A549 (cell line): ENCODE measurements at regions not wholly inside any gene's neighbourhood (a gene's known extent, or its start where the extent isn't known, plus 50 kb on each side); places are given as distances from the start of the nearest gene placed in this dataset.

Experiments
- BHLHE40 ChIP-seq: IDR thresholded peaks from 2 replicates; pipeline ENCODE4 v1.6.1; 2012; ENCODE audit warnings: low read depth, low read length, inconsistent platforms
- CHD2 ChIP-seq: fragments of 150-350 bp; IDR thresholded peaks from 2 replicates; pipeline ENCODE4 v1.6.1; 2014; ENCODE audit warnings: low read length; ENCODE audit not compliant: partially characterized antibody
- CTCF ChIP-seq: fragments of >200 bp; sonication (Bioruptor Twin); formaldehyde crosslinking; IDR thresholded peaks from 3 replicates; pipeline ENCODE4 v1.5.1; 2016
- EHMT2 ChIP-seq: fragments of 200-600 bp; sonication (generic); IDR thresholded peaks from 2 replicates; pipeline ENCODE4 v1.6.1; 2016; ENCODE audit warnings: antibody characterized with exemption, low read depth, mild to moderate bottlenecking, moderate library complexity
- EP300 ChIP-seq, 2 experiments: fragments of >200 bp; sonication (Bioruptor Twin); formaldehyde crosslinking; IDR thresholded peaks; 2 replicates in 1 of 2; 3 replicates in 1 of 2; pipeline ENCODE4 v1.6.1; 2016 to 2017
- HES2 ChIP-seq: fragments of >200 bp; sonication (Bioruptor Twin); formaldehyde crosslinking; IDR thresholded peaks from 2 replicates; pipeline ENCODE4 v1.6.1; 2016
- MYC ChIP-seq: IDR thresholded peaks from 2 replicates; pipeline ENCODE4 v1.6.1; 2012; ENCODE audit warnings: mild to moderate bottlenecking, inconsistent platforms, low read length, improper control_type of control experiment, borderline replicate concordance
- NR3C1 ChIP-seq: fragments of >200 bp; sonication (Bioruptor Twin); formaldehyde crosslinking; IDR thresholded peaks from 3 replicates; pipeline ENCODE4 v1.6.1; 2017
- POLR2A ChIP-seq: IDR thresholded peaks from 2 replicates; pipeline ENCODE4 v1.6.1; 2012; ENCODE audit warnings: mild to moderate bottlenecking, low read length
- POLR2AphosphoS2 ChIP-seq: conservative IDR thresholded peaks from 2 replicates; pipeline ENCODE4 v1.6.1; 2012; ENCODE audit warnings: low read length, improper control_type of control experiment, inconsistent platforms
- RAD21 ChIP-seq, 2 experiments: fragments of >200 bp in 1 of 2; sonication (Bioruptor Twin) in 1 of 2; formaldehyde crosslinking in 1 of 2; IDR thresholded peaks in 1 of 2; conservative IDR thresholded peaks in 1 of 2; 2 replicates in 1 of 2; 3 replicates in 1 of 2; pipeline ENCODE4 v1.6.1; 2012 to 2018; ENCODE audit warnings: inconsistent platforms in 1 of 2
- ZNF302 ChIP-seq: fragments of 250-450 bp; sonication (Bioruptor Pico); IDR thresholded peaks from 2 replicates; pipeline ENCODE4 v1.9.0; 2021; ENCODE audit warnings: inconsistent platforms, mild to moderate bottlenecking, moderate library complexity

DNA sequence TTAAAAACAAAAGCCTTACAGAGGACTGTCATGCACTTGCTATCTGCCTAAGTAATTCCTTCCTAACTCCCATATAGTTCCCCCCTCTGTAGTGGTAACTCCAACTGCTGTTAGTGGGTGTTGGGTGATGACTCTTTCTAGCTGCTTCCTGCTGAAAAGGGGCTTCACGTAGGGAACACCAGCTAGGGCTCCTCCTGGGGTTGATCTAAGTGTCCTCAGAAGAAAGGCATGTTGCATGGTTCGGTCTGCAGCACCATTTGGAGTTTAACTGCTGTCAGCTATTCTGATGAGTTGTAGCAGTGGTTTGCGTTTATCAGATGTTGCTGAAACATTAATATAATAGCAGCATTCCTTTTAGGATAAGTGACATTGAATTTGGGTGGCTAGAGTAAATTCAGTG, 281.9 kb upstream of the TUSC1 start:
- TF ChIP-seq ZNF302 (no peak), BHLHE40 (no peak), CTCF (no peak), NR3C1 (no peak), POLR2A (no peak), POLR2AphosphoS2 (no peak), MYC (no peak), CHD2 (no peak), EHMT2 (no peak), RAD21 (conservative IDR thresholded peaks at IDR 0.05 in 1 of 2, IDR thresholded peaks at IDR 0.05 in 1 of 2) (no peak), HES2 (no peak), EP300 (IDR thresholded peaks at IDR 0.05) (no peak)
